ENCODE measurements at regions not wholly inside any gene's neighbourhood (a gene's known extent, or its start where the extent isn't known, plus 50 kb on each side); places are given as distances from the start of the nearest gene placed in this dataset.

- no peak for TF ChIP-seq CTCF (IDR thresholded peaks at IDR 0.05)
- no peak for TF ChIP-seq POLR2A (IDR thresholded peaks at IDR 0.05)
These were observed 100.2 kb upstream of the DMAC1 start for GRCh38 chr9:7899753-7900152.

All from adrenal gland (tissue), 5 donors.